ENCODE measurements at regions not wholly inside any gene's neighbourhood (a gene's known extent, or its start where the extent isn't known, plus 50 kb on each side); places are given as distances from the start of the nearest gene placed in this dataset.

- TF ChIP-seq CTCF (IDR thresholded peaks at IDR 0.05) (no peak), SIN3A (IDR thresholded peaks at IDR 0.05; ENCODE audit: borderline replicate concordance, insufficient read depth, low read depth, low read length) (no peak), REST (IDR thresholded peaks at IDR 0.05; ENCODE audit: insufficient read depth in 1 of 2, low read depth in 2 of 2, low read length in 1 of 2) (no peak), POLR2AphosphoS5 (IDR thresholded peaks at IDR 0.05; ENCODE audit: low read depth, low read length) (no peak), TCF7L2 (IDR thresholded peaks at IDR 0.05; ENCODE audit: low read depth, low read length) (no peak)
These were observed 992.7 kb downstream of the NTRK3 start for GRCh38 chr15:87263871-87264270.
